ENCODE measurements at regions not wholly inside any gene's neighbourhood (a gene's known extent, or its start where the extent isn't known, plus 50 kb on each side); places are given as distances from the start of the nearest gene placed in this dataset.

DNA sequence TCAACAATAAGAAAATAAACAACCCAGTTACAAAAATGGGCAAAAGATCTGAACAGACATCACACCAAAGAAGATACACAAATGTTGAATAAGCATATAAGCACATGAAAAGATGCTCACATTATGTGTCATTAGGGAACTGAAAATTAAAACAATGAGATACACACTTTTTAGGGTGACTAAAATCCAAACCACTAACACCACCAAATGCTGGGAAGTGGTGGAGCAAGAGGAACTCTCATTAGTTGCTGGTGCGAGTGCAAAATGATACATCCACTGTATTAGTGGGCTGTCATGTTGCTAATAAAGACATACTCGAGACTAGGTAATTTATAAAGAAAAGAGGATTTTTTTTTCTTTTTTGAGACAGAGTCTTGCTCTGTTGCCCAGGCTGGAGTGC, 329.1 kb downstream of the TMEM38B start:
- no peak for TF ChIP-seq POLR2A (IDR thresholded peaks at IDR 0.05; ENCODE audit: low read length)
- TF ChIP-seq GATA1 (IDR thresholded peaks at IDR 0.05; ENCODE audit: low read depth, low read length): no peak
